HG03571 (cell line): ENCODE measurements at regions not wholly inside any gene's neighbourhood (a gene's known extent, or its start where the extent isn't known, plus 50 kb on each side); places are given as distances from the start of the nearest gene placed in this dataset.
"Not testable (repeated sequence)": the region's sequence is repeated elsewhere in the genome, so short reads cannot be mapped to it uniquely, and the experiment has no call there.

ENCODE experiments used
- ATAC-seq: cut with Tn5 transposase; IDR thresholded peaks from one replicate; pipeline ENCODE4 v1.9.1; 2021; ENCODE audit not compliant: unreplicated experiment

- ATAC-seq, result no peak
Measured at GRCh38 chrX:124690495-124690894, 344.1 kb downstream of the SH2D1A start.

- no peak for ATAC-seq
Measured at GRCh38 chrX:124699876-124700275, 353.5 kb downstream of the SH2D1A start.

GRCh38 chrX:124717537-124717936 lies 371.2 kb downstream of the SH2D1A start:
- ATAC-seq, result no peak

GRCh38 chrX:124719060-124719459 lies 372.7 kb downstream of the SH2D1A start:
- ATAC-seq, result no peak

GRCh38 chrX:124720532-124720931 lies 374.2 kb downstream of the SH2D1A start:
- no peak for ATAC-seq

GRCh38 chrX:124725502-124725901 lies 379.1 kb downstream of the SH2D1A start:
- ATAC-seq, result no peak

- ATAC-seq, result no peak
Measured at GRCh38 chrX:124726292-124726691, 379.9 kb downstream of the SH2D1A start.

- ATAC-seq, result no peak
Measured at GRCh38 chrX:124726881-124727280, 380.5 kb downstream of the SH2D1A start.

GRCh38 chrX:124736553-124737270 lies 390.3 kb downstream of the SH2D1A start:
- ATAC-seq, result no peak

- ATAC-seq, result no peak
Measured at GRCh38 chrX:124737771-124738170, 391.4 kb downstream of the SH2D1A start.

- ATAC-seq, result no peak
Measured at GRCh38 chrX:124747295-124747694, 400.9 kb downstream of the SH2D1A start.

GRCh38 chrX:124764354-124764753 lies 418.0 kb downstream of the SH2D1A start:
- no peak for ATAC-seq

GRCh38 chrX:124769166-124769565 lies 422.8 kb downstream of the SH2D1A start:
- no peak for ATAC-seq

GRCh38 chrX:124771292-124771691 lies 424.9 kb downstream of the SH2D1A start:
- no peak for ATAC-seq

GRCh38 chrX:124788253-124788652 lies 441.9 kb downstream of the SH2D1A start:
- ATAC-seq, result not testable (repeated sequence)

GRCh38 chrX:124789874-124790273 lies 443.5 kb downstream of the SH2D1A start:
- not testable (repeated sequence) for ATAC-seq

GRCh38 chrX:124791492-124792095 lies 445.2 kb downstream of the SH2D1A start:
- no peak for ATAC-seq

GRCh38 chrX:124796989-124797388 lies 450.6 kb downstream of the SH2D1A start:
- no peak for ATAC-seq

- ATAC-seq, result no peak
Measured at GRCh38 chrX:124804962-124805361, 458.6 kb downstream of the SH2D1A start.

GRCh38 chrX:124805486-124805885 lies 459.1 kb downstream of the SH2D1A start:
- no peak for ATAC-seq

GRCh38 chrX:124814106-124814505 lies 467.7 kb downstream of the SH2D1A start:
- ATAC-seq, result no peak

GRCh38 chrX:124818033-124818432 lies 471.7 kb downstream of the SH2D1A start:
- no peak for ATAC-seq

- no peak for ATAC-seq
Measured at GRCh38 chrX:124818764-124819163, 472.4 kb downstream of the SH2D1A start.
